Hypothalamus (tissue), 51 donors: ENCODE measurements at regions not wholly inside any gene's neighbourhood (a gene's known extent, or its start where the extent isn't known, plus 50 kb on each side); places are given as distances from the start of the nearest gene placed in this dataset.

Experiments
- DNase-seq, 51 donors: peaks; one replicate each; lab custom pipeline; 2025; lab: John Stamatoyannopoulos, UW

DNA sequence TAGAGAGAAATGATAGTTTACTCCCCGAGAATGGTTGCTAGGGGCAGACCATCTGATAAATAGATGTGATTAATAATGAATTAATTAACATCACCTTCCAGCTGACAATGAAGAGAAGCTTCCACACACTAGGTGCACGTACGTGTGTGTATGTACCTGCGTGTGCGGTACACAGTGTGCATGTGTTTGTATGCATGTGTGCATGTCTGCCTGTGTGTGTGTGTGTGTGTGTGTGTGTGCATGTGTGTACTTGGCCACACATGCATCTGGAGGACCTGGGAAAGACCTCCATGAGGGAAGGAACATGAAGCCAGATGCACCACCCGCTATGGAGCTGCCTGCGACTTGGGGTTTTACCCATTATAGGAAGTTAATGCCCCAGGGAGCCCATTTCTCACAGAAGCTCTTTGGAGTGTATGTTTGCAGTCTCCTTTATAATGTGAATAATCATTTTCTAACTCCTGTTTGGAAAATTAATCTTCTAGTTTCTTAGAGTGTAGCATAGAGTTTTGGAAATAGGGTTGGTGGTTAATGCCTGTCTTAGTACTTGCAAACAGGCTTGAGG lies 229.1 kb downstream of the ENGASE start:
- DNase-seq = no peak

GRCh38 chr17:79301469-79301868 lies 226.8 kb downstream of the ENGASE start:
- no peak for DNase-seq

- no peak for DNase-seq
These were observed 224.7 kb downstream of the ENGASE start for GRCh38 chr17:79299349-79299748.

DNA sequence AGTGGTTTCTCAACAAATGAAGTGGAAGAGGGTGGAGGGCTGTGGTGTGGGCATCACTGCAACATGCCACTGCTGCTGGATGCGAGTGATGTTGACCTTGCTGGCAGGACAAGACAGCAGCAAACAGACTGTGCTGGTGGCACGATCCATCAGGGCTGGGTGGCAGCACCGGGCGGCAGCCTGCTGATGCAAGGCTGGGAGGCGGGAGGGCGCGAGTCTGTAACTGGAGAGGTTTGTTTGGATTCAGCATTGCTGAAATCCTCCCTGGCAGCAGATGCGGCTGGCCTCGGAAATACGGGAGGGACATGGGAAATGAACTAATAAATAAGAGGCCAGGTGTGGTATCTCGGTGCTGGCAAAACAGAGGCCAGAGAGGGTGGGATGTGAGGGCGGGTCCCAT lies 224.2 kb downstream of the ENGASE start:
- DNase-seq = peak in 1 of 51 donors; percentile 11

DNA sequence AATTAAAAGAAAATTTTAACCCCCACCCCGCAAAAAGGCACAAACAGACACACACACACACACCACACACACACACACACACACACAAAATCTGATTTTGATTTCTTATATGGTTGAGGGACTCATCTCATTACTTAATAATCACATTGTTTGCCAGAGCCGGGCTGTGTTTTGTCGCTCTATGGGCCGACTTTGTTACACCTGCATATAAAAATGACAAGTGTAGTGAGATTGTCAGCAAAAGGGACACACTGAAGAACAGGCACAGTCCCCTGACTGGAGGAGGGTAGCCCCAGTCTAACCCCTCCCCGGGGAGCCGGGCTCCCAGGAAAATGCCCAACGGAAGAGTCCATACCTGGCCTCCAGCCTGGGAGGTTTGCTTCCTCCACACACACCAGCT lies 221.6 kb downstream of the ENGASE start:
- DNase-seq = no peak

DNA sequence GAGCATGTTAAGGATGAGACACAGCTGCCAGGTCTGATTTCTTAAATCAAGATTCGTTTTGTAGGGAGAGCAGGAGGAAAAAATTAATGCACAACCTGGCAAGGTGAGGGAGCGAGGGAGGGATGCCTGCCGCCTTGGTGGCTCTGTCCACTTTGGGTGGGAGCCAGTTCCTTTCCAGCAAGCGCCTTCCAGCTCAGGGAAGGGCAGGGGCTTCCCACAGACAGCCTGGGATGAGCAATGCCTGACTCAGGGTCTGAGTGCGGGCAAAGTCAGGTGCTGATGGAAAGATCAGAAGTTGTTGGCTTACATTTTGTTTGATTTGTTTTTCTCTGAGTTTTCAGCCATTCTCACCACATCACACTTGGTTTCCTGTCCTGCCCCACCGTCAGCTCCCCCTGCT lies 220.7 kb downstream of the ENGASE start:
- DNase-seq = peak in 1 of 51 donors; percentile 8

DNA sequence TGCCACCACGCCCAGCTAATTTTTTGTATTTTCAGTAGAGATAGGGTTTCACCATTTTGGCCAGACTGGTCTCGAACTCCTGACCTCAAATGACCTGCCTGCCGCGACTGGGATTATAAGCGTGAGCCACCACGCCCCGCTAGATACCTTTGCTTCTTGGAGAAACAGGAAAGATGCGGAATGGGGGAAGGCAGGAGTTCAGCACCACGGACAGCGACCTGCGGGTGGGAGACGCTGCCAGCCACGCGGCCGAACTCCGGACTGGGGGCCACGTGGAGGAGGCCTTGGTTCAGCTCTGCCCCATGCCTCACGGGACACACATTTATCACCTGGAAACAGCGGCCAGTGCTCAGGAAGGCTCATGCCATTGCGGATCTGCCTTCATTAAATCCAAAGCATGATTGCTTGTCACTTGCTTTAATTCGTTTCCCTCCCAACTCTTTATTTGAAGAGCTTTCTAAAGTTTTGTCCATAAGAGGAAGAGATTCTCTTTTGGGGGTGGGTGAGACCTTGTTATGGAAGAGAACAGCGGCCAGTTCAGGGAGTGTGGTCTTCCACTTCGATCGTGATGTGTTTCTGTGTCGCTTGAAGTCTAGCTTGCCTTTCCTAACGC lies 219.9 kb downstream of the ENGASE start:
- peak in 29 of 51 donors; percentile 1 to 50 (median 12) for DNase-seq

GRCh38 chr17:79292501-79292900 lies 217.9 kb downstream of the ENGASE start:
- no peak for DNase-seq

DNA sequence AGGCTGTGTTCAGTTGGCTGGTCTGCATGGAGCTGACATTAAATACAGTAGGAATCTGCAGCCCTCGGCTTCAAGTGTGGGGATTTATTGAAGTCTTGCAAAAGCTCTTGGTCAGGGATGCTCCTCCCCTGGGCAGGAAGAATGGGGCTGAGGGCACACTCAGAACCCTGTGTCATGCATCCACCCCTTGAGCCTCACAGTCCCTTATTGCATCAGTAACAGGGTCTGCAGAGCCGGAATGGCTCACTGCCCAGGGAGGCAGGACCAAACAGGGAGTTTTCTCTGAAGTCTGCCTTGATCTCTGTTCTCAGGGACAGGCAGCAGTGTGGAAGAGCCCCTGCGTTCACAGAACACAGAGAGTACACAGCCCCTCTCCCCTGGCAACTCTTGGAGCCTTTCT lies 216.8 kb downstream of the ENGASE start:
- no peak for DNase-seq

- no peak for DNase-seq
These were observed 216.1 kb downstream of the ENGASE start for GRCh38 chr17:79290726-79291125.

- DNase-seq = no peak
These were observed 214.3 kb downstream of the ENGASE start for GRCh38 chr17:79288950-79289349.

GRCh38 chr17:79286440-79286839 lies 211.8 kb downstream of the ENGASE start:
- DNase-seq = no peak

DNA sequence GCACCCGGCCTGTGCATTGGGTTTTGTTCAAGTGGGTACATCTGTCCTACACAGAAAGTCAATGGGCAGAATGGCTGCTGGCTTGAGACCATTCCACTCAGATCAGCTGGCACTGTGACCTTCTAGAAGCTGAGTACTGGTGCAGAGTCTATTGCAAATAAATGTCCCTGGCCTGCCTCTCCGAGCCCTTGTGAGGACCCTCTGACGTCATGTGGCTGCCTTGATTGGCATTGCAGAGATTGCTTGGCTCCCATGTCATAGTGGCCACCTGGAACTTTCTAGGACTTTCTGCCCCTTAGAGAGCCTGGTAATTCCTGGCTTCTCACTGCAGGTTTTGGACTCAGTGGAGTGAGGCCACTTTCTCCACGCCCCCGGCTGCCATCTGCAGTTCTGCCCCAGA lies 211.3 kb downstream of the ENGASE start:
- DNase-seq = no peak

- DNase-seq = no peak
These were observed 207.7 kb downstream of the ENGASE start for GRCh38 chr17:79282294-79282693.

GRCh38 chr17:79281803-79282202 lies 207.2 kb downstream of the ENGASE start:
- no peak for DNase-seq

DNA sequence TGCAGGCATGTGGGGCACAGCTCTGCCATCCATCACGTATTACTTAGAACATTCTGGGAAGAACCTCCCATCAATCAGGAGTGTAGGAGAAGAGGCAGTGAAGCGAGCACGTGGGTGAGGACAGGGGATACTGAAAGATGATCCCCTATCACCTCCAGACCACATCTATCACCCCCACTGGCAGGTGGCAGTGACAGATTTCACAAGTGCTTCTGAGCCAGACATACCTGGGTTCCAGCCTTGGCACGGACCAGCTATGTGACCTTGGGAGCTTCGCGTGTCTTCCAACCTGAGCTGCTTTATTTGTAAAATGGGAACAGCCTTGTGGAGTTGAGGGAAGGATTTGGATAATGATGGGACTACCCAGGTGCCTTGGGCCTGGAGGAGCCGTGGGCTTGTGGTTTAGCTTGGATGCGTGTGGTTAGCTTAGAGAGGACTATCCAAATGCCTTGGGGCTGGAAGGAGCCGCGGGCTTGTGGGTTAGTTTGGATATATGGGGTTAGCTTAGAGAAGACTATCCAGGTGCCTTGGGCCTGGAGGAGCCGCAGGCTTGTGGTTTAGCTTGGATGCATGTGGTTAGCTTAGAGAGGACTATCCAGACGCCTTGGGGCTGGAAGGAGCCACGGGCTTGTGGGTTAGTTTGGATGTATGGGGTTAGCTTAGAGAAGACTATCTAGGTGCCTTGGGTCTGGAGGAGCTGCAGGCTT lies 206.4 kb downstream of the ENGASE start:
- no peak for DNase-seq

- DNase-seq = no peak
These were observed 205.4 kb downstream of the ENGASE start for GRCh38 chr17:79280010-79280409.

GRCh38 chr17:79279320-79279719 lies 204.7 kb downstream of the ENGASE start:
- DNase-seq = no peak

- no peak for DNase-seq
These were observed 202.2 kb downstream of the ENGASE start for GRCh38 chr17:79276821-79277220.

DNA sequence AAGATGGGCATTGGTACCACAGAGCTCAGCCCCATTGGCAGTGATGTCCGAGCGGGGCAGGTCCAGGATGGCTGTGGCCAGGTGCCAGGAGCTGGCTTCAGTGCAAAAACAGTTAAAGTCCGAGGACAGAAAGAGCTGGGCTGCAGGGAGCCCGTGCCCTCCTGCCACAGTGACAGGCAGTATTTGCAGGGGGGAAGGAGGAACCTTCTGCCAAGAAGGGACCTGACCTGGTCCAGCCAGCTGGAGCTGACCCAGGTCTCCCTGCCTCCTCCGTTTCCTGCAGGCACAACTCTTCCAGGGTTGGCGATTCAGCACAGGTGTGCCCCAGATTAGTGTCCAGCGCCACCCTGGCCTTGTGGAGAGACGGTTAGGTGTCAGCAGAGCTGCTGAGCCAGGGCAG lies 199.0 kb downstream of the ENGASE start:
- no peak for DNase-seq

- DNase-seq = peak in 1 of 51 donors; percentile 13
These were observed 198.1 kb downstream of the ENGASE start for GRCh38 chr17:79272666-79273219.

DNA sequence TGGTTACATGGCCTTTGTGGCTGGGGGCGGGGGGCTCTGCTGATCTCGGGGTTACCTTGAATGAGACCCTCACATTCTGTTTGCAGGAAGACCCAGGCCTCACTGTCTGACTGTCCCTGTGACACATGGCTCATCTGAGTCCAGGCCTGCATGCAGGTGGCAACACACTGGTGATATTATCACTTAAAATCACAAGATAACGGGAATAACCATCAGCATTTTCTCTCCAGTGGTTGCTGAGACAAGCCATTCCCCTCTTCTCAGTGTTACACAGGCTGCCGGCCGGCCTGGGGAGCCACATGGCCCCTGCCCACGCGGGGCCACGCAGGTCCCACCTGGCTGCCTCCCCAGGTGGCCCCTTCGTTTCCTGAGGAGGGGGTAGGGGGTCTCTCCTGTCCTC lies 197.6 kb downstream of the ENGASE start:
- no peak for DNase-seq
